ENCODE measurements at regions not wholly inside any gene's neighbourhood (a gene's known extent, or its start where the extent isn't known, plus 50 kb on each side); places are given as distances from the start of the nearest gene placed in this dataset.
"Not testable (repeated sequence)": the region's sequence is repeated elsewhere in the genome, so short reads cannot be mapped to it uniquely, and the experiment has no call there.

DNA sequence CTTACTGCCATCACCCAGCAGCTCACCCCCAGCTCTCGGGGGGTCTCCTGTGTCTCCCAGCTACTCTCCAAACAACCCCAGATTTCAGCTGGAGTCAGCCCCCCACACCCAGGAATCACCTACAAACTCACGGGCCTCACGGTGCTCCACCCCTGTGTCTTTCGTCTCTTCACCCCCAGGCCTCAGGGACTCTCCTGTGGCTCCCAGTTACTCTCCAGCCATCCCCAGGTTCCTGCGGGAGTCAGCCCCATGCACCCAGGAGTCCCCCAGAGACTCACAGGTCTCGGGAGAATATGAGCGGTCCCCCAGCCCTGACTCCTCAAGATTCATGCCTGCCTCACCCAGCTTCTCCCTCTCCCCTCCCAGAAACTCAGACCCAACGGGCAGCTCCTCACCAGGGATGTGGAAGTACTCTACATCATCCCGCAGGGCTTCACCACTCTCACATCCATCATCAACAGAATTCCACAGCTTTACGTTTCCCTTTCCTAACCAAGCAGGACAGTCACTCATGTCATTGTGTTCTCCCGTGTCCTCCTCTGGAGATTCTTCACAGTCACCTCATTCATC is 527.6 kb downstream of the CWH43 start:
- H3K9me3 ChIP-seq (ENCODE audit: control insufficient read depth in 1 of 2, insufficient read depth in 1 of 2, low read depth in 1 of 2, low read length in 2 of 2): peaks cover 10 to 19% of the 10 kb centered on the region in 2 experiments; a peak in 2 of 4 replicates
- H4K20me1 ChIP-seq (ENCODE audit: insufficient read depth); CTCF ChIA-PET; H3K4me3 ChIP-seq (replicated peaks in 1 of 2; ENCODE audit: low read depth in 1 of 2, low read length in 2 of 2); H3K79me2 ChIP-seq (ENCODE audit: insufficient read depth, low read length); DNase-seq (ENCODE audit: low read depth, low spot score); H3K27ac ChIP-seq (ENCODE audit: low read depth, low read length); H3K4me2 ChIP-seq (ENCODE audit: low read length); ATAC-seq; H2AFZ ChIP-seq (ENCODE audit: low read depth, low read length, poor library complexity, severe bottlenecking); H3K9me2 ChIP-seq (ENCODE audit: insufficient read depth); H3K27me3 ChIP-seq (ENCODE audit: insufficient read depth, low read length); H3K4me1 ChIP-seq (ENCODE audit: control insufficient read depth in 1 of 2, insufficient read depth in 2 of 2, low read length in 2 of 2); RAD21 ChIA-PET (ENCODE audit: low non-redundant PET in 1 of 2, low total read pairs in 2 of 2, uncharacterized antibody in 2 of 2, unreplicated experiment in 2 of 2); POLR2A ChIA-PET; BruUV-seq (replicated peaks); H3K9ac ChIP-seq (ENCODE audit: low read length); intact Hi-C loops (cut with micrococcal nuclease); H3K36me3 ChIP-seq (ENCODE audit: control insufficient read depth in 1 of 2, insufficient read depth in 2 of 2, low read length in 2 of 2): not testable (repeated sequence)

DNA sequence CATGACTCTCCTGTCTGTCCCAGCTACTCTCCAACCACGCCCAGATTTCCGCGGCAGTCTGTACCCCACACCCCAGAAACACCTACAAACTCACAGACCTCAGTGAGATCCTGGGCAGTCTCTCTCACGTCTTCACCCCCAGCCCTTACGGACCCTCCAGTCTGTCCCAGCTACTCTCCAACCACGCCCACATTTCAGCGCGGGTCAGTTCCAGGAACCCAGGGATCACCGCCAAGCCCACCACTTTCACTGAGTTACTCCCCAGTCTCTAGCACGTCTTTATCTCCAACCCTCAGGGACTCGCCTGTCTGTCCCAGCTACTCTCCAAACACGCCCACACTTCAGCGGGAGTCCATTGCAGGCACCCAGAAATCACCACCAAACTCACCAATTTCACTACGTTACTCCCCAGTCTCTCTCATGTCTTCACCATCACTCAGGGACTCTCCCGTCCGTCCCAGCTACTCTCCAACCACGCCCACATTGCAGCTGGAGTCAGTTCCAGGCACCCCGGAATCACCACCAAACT is 528.2 kb downstream of the CWH43 start:
- BruUV-seq (replicated peaks); ATAC-seq; intact Hi-C loops (cut with micrococcal nuclease); CTCF ChIA-PET; DNase-seq (ENCODE audit: low read depth, low spot score); H2AFZ ChIP-seq (ENCODE audit: low read depth, low read length, poor library complexity, severe bottlenecking); H3K27me3 ChIP-seq (ENCODE audit: insufficient read depth, low read length); H3K36me3 ChIP-seq (ENCODE audit: control insufficient read depth in 1 of 2, insufficient read depth in 2 of 2, low read length in 2 of 2); H3K4me3 ChIP-seq (replicated peaks in 1 of 2; ENCODE audit: low read depth in 1 of 2, low read length in 2 of 2); H3K27ac ChIP-seq (ENCODE audit: low read depth, low read length); H3K79me2 ChIP-seq (ENCODE audit: insufficient read depth, low read length); RAD21 ChIA-PET (ENCODE audit: low non-redundant PET in 1 of 2, low total read pairs in 2 of 2, uncharacterized antibody in 2 of 2, unreplicated experiment in 2 of 2); H3K9ac ChIP-seq (ENCODE audit: low read length); H4K20me1 ChIP-seq (ENCODE audit: insufficient read depth); H3K4me1 ChIP-seq (ENCODE audit: control insufficient read depth in 1 of 2, insufficient read depth in 2 of 2, low read length in 2 of 2); H3K4me2 ChIP-seq (ENCODE audit: low read length); H3K9me2 ChIP-seq (ENCODE audit: insufficient read depth); POLR2A ChIA-PET: not testable (repeated sequence)
- peaks cover 10 to 19% of the 10 kb centered on the region in 2 experiments; a peak in 2 of 4 replicates for H3K9me3 ChIP-seq (ENCODE audit: control insufficient read depth in 1 of 2, insufficient read depth in 1 of 2, low read depth in 1 of 2, low read length in 2 of 2)

GRCh38 chr4:49514841-49515240 is 528.8 kb downstream of the CWH43 start:
- POLR2A ChIA-PET; DNase-seq (ENCODE audit: low read depth, low spot score); H3K4me2 ChIP-seq (ENCODE audit: low read length); BruUV-seq (replicated peaks); H4K20me1 ChIP-seq (ENCODE audit: insufficient read depth); H3K4me1 ChIP-seq (ENCODE audit: control insufficient read depth in 1 of 2, insufficient read depth in 2 of 2, low read length in 2 of 2); RAD21 ChIA-PET (ENCODE audit: low non-redundant PET in 1 of 2, low total read pairs in 2 of 2, uncharacterized antibody in 2 of 2, unreplicated experiment in 2 of 2); H3K9ac ChIP-seq (ENCODE audit: low read length); ATAC-seq; H3K27me3 ChIP-seq (ENCODE audit: insufficient read depth, low read length); H3K27ac ChIP-seq (ENCODE audit: low read depth, low read length); CTCF ChIA-PET; intact Hi-C loops (cut with micrococcal nuclease); H3K9me2 ChIP-seq (ENCODE audit: insufficient read depth); H2AFZ ChIP-seq (ENCODE audit: low read depth, low read length, poor library complexity, severe bottlenecking); H3K79me2 ChIP-seq (ENCODE audit: insufficient read depth, low read length); H3K4me3 ChIP-seq (replicated peaks in 1 of 2; ENCODE audit: low read depth in 1 of 2, low read length in 2 of 2); H3K36me3 ChIP-seq (ENCODE audit: control insufficient read depth in 1 of 2, insufficient read depth in 2 of 2, low read length in 2 of 2): not testable (repeated sequence)
- peaks cover 10 to 19% of the 10 kb centered on the region in 2 experiments; a peak in 2 of 4 replicates for H3K9me3 ChIP-seq (ENCODE audit: control insufficient read depth in 1 of 2, insufficient read depth in 1 of 2, low read depth in 1 of 2, low read length in 2 of 2)

GRCh38 chr4:49515241-49515640 is 529.2 kb downstream of the CWH43 start:
- H3K36me3 ChIP-seq (ENCODE audit: control insufficient read depth in 1 of 2, insufficient read depth in 2 of 2, low read length in 2 of 2); H3K27me3 ChIP-seq (ENCODE audit: insufficient read depth, low read length); H3K27ac ChIP-seq (ENCODE audit: low read depth, low read length); POLR2A ChIA-PET; H4K20me1 ChIP-seq (ENCODE audit: insufficient read depth); H3K79me2 ChIP-seq (ENCODE audit: insufficient read depth, low read length); H3K9me2 ChIP-seq (ENCODE audit: insufficient read depth); H3K4me1 ChIP-seq (ENCODE audit: control insufficient read depth in 1 of 2, insufficient read depth in 2 of 2, low read length in 2 of 2); H3K9ac ChIP-seq (ENCODE audit: low read length); intact Hi-C loops (cut with micrococcal nuclease); H2AFZ ChIP-seq (ENCODE audit: low read depth, low read length, poor library complexity, severe bottlenecking); H3K4me3 ChIP-seq (replicated peaks in 1 of 2; ENCODE audit: low read depth in 1 of 2, low read length in 2 of 2); H3K4me2 ChIP-seq (ENCODE audit: low read length); CTCF ChIA-PET; DNase-seq (ENCODE audit: low read depth, low spot score); RAD21 ChIA-PET (ENCODE audit: low non-redundant PET in 1 of 2, low total read pairs in 2 of 2, uncharacterized antibody in 2 of 2, unreplicated experiment in 2 of 2); ATAC-seq: not testable (repeated sequence)
- H3K9me3 ChIP-seq (ENCODE audit: control insufficient read depth in 1 of 2, insufficient read depth in 1 of 2, low read depth in 1 of 2, low read length in 2 of 2): peaks cover 10 to 18% of the 10 kb centered on the region in 2 experiments; a peak in 2 of 4 replicates
- TSS peak; percentile 98 for BruUV-seq (replicated peaks)

Measured in HCT116 (cell line).